Retinal pigment epithelial cell (primary cell): ENCODE measurements at regions not wholly inside any gene's neighbourhood (a gene's known extent, or its start where the extent isn't known, plus 50 kb on each side); places are given as distances from the start of the nearest gene placed in this dataset.
"Not testable (repeated sequence)": the region's sequence is repeated elsewhere in the genome, so short reads cannot be mapped to it uniquely, and the experiment has no call there.

ENCODE experiments used
- DNase-seq: peaks from one replicate; pipeline ENCODE4 v3.0.0-alpha.2; 2010; ENCODE audit warnings: low read depth
- H3K4me3 ChIP-seq: 2 replicates; pipeline ENCODE4 v1.5.1; 2011; ENCODE audit warnings: mild to moderate bottlenecking, low read length, control low read depth, moderate library complexity
- CTCF ChIP-seq: conservative IDR thresholded peaks from 2 replicates; pipeline ENCODE4 v1.5.1; 2011; ENCODE audit warnings: low read depth, low read length, control low read depth, inconsistent platforms

- no peak overlapping the region for H3K4me3 ChIP-seq
- no peak for DNase-seq
- no peak for TF ChIP-seq CTCF
Observed at GRCh38 chr5:17103461-17103860, 114.0 kb upstream of the BASP1 start.

GRCh38 chr5:17105744-17106418 lies 111.5 kb upstream of the BASP1 start:
- no peak for TF ChIP-seq CTCF
- DNase-seq: no peak
- no peak overlapping the region for H3K4me3 ChIP-seq

GRCh38 chr5:17106521-17106920 lies 110.9 kb upstream of the BASP1 start:
- H3K4me3 ChIP-seq: no peak overlapping the region
- no peak for DNase-seq
- no peak for TF ChIP-seq CTCF

GRCh38 chr5:17112091-17112716 lies 105.2 kb upstream of the BASP1 start:
- DNase-seq: not testable (repeated sequence)

GRCh38 chr5:17113174-17113958 lies 104.1 kb upstream of the BASP1 start:
- DNase-seq: no peak
- no peak for TF ChIP-seq CTCF
- no peak overlapping the region for H3K4me3 ChIP-seq

More at GRCh38 chr5:17112091-17112716, 105.2 kb upstream of the BASP1 start:
- H3K4me3 ChIP-seq: not testable (repeated sequence)

- H3K4me3 ChIP-seq: no peak overlapping the region
Observed at GRCh38 chr5:17114233-17114632, 103.2 kb upstream of the BASP1 start.

More at GRCh38 chr5:17114233-17114632, 103.2 kb upstream of the BASP1 start:
- no peak for DNase-seq
- TF ChIP-seq CTCF: no peak
